SHP77 treated with DMSO at 0.1 percent for 48 hours (cell line): ENCODE measurements at regions not wholly inside any gene's neighbourhood (a gene's known extent, or its start where the extent isn't known, plus 50 kb on each side); places are given as distances from the start of the nearest gene placed in this dataset.

Experiments used
- DNase-seq: peaks from one replicate; lab custom pipeline; 2025; lab: John Stamatoyannopoulos, UW

DNA sequence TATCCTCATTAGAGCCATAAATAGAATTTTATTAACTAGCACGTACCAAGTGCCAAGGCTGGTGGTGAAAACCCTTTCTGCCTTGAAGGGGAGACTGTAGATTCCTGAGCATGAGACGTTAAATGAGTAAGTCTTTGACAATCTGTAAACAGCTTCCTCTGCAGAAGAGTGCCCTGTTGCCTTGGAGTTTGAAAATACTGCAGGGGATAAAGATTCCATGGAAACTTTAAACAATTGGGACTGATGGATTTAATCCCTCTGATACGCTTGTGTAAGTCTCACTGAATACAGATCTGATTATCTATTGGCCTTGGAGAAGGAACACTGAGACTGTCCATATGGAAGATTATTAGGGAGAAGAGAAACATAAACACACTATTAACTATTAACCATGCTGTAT, 1053.4 kb upstream of the RBFOX1 start:
- DNase-seq: no peak

DNA sequence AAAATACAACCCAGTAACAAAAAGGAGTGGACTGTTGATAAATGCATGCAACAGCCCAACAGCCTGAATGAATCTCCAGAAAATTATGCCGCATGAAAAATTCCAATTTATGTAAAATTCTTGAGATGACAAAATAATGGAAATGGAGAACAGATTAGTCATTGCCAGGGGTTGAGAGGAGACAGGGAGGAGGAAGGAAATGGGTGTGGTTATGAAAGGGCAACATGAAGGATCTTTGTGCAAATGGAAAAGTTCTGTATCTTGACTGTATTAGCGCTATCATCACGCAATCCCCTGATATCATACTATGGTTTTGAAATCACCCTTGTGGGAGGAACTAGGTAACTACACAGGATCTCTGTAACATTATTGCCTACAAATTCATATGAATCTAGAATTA, 1058.3 kb upstream of the RBFOX1 start:
- no peak for DNase-seq

DNA sequence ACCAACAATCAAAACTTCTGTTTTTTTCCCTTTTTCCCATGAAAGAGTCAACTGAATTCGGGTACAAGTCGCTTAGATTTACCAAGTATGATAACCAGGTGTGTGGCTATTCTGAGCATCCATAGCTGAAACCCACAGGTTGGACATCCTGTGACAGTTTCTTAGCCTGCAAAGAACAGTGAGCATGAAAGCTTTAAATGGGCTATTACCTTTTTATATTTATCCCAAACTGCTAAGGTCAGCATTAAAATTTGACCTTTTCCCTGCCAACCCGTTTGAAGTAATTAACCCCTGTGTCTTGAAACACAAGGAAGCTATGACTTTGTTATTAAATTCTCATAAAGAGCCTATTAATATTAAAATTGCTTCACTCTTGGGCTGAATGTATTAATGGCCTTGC, 1065.0 kb upstream of the RBFOX1 start:
- no peak for DNase-seq

DNA sequence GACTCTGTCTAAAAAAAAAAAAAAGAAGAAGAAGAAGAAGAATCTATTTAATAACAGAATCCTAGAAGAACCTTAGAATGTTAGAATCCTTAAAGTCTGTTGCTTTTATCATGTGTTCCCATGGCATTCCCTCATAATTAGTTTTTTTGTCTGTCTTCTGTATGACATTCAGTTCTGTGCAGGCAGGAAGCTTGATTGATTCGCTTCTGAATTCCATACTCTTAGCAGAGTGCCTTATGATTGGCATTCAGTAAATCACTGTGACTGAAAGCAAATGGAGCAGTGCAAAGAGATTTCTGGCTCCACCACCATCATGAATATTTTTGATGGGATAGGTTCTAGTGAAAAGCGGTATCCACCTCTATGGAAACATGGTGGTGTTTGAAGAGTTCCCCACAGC, 1065.9 kb upstream of the RBFOX1 start:
- DNase-seq: no peak

DNA sequence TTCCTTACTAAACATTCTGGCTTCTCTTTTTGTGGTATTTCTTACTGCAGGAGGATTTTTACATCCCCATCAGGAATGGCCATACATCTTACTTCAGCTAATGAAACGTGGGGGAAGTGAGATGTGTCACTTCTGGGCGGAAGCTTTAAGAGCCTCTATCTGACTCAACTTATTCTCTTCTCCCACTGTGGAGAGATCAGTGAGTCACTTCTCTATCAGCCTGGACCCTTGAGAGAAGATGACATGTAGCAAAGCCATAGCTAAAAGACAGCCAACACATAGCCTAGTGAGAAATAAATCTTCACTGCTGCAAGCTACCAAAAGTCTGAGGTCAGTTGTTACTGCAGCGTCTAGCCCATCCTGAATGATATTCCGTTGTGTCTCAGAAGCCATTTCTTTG, 1066.7 kb upstream of the RBFOX1 start:
- DNase-seq: no peak

DNA sequence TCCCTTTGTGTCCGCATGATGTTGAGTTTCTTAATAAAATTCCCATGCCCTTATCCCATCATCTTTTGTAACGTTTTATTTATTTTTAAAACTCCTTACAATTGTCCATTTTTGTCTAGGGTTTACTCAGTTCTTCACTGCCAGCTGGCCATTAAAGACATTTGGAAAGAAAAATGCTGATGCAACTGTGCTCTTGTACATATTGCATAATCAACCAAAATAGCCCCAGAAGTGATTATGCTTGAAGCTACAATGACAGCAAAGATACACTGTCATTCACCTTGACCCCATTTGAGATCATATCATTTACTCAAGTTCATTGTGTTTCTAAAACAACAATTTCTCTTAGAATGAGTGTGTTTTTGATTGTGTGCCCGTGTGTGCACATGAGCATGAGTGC, 1074.6 kb upstream of the RBFOX1 start:
- DNase-seq: no peak

DNA sequence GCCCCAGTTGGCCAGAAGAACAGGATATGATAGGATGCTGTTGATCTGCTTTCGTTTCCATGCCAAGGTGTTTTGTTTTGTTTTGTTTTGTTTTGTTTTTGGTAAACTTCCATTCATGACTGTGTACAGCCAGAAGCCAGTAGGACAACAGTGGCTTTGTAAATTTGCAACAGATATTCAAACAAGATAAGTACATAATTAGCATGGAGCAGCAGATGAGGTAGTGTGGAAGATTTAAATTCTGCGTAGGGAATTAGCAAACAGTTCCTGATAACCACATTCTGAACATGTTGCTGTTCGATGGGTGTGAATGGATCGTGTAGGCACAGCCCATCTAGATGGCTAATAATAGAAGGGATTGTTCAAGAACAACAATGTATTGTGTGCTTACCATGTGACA, 1080.1 kb upstream of the RBFOX1 start:
- DNase-seq: no peak

DNA sequence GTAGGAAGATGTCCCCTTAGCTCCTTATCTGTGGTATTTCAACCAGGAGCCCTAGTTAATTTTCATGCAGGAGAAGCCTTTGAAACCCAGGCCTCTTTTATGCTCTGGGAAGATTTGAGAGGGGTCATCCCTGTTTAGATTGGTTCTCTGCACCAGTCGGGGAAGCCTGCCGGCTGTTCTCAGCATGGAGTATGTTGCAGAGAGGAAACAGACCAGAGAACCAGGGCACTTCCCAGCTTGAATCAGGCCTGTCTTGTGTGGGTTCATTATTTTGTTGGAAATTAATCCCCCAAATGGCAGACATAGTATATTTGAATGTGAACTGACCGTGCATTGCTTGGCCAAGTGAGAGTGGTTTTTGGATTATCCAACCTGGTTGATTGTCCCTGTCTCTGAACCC, 1082.1 kb upstream of the RBFOX1 start:
- no peak for DNase-seq

DNA sequence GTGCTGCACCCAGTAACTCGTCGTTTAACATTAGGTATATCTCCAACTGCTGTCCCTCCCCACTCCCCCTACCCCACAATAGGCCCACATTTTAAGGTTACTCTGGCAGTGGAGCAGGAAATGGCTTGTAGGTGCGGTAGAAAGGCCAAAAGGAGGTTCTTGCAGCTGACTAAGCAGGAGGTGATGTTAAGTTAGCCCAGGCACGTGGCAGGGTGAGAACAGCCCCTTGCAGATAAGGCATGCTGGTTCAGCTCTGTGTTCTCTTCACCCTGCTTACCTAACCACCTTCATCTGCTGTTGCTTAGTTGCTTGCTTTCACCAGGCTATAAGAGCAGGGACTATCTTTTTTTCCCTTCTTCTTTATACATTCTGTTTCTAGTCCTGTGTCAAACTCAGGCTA, 1082.8 kb upstream of the RBFOX1 start:
- no peak for DNase-seq

DNA sequence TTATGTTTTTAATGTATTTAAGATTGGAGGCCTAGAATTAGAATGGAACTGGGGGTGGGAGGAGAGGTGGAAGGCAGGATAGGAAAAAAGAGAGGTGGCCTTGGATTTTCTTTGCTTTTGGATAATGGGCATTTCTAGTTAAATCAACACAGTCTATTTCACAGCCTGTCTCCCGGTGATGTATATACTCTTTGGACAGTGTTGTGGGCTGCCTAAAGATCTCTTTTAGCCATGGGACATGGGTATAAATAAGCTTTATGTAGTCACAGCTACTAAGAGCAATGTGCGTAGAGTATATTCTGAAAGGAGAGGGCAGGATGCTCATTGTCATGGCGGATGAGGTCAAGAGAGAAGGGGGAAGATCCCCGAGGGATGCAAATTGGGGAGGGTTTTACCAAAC, 1084.4 kb upstream of the RBFOX1 start:
- no peak for DNase-seq

DNA sequence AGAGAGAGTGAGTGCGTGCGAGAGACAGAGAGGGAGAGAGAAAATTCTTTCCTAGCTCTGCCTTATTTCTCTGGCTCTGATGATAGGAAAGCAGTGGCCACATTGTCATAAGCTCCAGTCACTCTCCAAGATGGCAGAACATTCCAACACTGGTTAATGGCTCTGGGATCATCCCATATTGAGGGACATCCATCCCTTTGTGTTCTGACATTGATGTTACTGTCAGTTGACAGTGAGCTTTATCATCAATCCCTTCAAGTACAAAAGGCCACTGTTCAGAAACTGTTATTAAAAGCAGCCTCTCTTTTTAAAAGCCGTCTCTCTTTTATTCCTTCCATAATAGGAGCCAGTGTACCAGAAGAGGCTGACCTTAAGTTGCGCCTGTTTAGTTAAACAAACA, 1084.9 kb upstream of the RBFOX1 start:
- DNase-seq: no peak

DNA sequence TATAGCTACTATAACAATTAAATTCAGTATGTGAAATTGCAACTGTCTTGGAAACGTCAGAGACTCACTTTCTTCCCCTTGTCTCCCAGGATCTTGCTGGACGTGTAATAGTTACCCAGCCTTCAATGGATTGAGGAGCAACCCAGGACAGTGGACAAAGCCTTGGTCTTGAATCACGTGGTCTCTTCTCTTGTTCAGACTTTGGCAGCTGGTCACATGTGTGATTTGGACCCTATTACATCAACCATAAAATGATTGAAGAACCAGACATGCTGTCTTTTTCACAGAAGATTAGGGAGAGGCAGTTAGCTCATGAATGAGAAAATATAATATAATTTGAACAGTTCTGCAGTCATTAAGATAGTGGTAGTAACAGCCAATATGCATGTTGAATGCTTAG, 1085.5 kb upstream of the RBFOX1 start:
- DNase-seq: no peak

DNA sequence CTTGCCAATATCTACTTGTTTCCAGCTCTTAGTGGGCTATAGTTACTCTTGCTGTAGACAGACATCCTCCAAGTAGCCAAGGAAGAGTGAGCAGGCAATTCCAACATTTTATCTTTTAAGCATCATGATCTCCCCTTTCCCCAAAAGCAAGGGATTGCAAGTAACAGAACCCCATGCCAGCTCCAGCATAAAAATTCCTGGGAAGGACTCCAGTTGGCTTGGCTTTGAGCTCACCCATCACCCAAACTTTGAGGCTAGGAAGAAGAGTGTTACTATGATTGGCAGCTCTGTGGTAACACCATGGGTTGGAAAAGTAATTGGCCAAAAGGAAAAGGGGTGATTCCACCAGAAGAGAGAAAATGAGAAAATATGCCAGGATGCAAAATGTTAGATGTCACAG, 1086.4 kb upstream of the RBFOX1 start:
- no peak for DNase-seq

DNA sequence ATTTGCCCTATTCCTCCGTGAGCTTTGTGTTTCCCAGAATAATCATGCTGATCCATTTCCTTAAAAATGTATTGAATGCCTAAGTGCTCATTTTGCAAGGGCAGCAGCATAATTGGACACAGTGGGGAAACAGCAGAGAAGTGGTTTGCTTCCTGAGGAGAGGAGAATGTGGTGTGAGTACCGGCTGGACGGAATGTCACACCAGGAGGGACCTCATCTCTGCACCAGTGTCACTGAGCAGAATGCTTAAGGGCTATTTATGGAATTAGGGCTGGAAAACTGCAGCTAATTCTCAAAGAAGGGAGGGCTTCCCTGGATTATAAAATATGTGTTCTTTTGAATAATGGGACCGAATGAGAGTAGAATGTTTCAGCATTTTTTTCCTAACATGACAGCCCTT, 1100.6 kb upstream of the RBFOX1 start:
- DNase-seq: no peak

DNA sequence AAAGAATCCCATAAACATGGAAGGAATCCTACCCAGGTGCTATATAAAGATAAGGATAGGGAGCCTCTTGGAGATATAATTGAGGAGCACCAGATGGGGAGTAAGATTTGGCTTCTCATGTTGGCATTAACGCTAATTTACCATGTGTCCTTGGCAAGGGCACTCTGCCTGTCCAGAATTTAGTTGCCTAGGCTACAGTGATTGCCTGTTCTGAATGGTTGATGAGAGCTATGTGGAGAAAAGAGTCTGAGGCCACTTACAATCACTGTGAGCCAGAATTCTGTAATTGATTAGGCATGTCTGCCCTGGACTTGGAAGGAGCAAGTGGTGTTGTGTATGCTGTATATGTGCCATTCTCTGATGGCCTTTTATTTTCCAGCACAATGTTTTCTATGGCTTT, 1101.2 kb upstream of the RBFOX1 start:
- no peak for DNase-seq

DNA sequence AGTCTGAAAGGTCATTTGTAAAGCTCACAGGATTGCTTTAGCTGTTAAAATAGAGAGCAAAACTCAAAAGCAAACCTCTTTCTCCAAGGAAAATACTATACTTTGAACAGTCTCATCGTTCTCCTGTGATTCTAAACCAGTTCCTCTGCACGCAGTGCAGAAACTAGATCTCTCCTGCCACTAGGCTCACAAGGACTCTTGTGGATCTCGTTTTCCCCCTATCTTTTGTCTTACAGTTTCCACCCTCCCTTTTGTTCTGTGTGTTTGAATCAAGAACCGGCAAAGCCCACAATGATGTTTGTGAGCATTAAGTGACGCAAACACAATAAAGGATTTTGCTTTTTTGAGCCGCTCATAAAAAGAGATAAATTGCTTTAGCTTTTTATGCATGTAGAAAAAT, 1103.5 kb upstream of the RBFOX1 start:
- no peak for DNase-seq

DNA sequence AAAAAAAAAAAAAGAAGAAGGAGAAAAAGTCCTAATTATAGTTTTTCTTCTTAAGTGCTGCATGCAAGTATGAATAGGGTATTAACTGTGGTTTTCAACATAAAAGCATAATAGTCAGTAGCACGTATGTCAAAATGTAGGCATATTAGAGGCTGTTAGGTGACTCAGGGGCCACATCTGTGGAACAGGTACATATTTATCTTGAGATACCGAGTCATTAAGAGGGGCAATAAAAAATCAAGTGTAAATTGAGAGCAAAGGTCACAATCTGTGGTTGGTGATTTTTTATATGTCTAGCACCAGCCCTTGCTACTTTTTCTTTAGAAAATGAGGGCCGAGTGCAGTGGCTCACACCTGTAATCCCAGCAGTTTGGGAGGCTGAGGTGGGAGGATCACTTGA, 1113.8 kb upstream of the RBFOX1 start:
- DNase-seq: no peak

DNA sequence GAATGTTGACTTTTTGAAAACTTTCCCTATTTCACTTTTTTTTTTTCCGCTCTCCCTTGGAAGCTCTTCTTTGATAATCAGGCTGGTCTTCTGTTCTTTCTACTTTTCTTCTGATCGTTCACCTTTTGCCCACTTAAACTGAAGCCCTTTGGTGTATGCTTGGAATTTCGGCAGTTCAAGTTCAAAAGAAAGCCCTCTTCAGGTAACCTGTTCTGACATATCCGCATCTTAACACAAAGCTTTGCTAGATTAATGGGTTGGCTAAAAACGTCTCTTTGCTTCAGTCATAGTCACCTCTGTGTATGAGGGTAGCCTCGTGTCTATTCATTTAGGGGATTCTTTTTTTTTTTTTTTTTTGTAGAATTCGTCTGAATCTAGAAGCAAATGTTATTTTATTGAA, 1115.8 kb upstream of the RBFOX1 start:
- DNase-seq: no peak

DNA sequence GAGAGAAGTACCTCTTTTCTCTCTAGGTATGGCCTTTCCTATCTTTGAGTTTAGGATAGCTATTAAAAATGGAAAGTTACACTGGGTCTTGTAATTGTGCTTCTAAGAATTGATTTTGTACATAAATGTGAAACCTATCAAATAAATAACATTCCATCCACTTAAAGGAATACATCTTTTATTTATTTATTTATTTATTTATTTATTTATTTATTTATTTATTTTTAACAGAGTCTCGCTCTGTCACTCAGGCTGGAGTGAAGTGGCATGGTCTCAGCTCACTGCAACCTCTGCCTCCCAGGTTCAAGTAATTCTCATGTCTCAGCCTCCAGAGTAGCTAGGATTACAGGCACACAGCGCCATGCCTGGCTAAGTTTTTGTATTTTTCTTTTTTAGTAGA, 1114.0 kb upstream of the EEF2KMT start:
- DNase-seq: no peak

DNA sequence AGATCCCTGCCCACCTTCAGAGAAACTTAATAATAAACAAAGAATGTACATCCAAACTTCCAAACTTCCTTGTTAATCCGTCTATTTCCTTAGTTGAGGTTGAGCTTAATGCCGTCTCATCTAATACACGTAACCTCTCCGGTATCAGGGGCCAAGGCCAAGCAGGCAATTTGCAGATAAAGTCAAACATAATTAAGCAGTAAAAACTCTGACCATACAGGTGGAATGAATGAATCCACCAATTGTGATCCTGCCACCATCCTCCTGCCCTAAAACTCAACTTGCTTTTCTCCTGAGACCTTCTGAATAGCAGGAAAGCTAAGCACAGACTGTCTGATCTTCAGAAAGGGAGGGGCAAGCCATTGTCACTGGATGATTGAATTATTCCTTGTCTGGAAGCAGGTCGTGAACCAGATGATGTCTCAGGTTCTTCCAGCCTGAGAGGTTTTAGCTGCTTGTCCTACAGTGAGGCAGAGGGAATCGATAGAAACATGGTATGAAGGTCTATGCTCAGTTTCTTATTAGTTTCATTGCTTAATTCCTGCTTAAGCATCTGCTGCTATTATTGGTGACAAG, 1111.8 kb upstream of the EEF2KMT start:
- DNase-seq: no peak

DNA sequence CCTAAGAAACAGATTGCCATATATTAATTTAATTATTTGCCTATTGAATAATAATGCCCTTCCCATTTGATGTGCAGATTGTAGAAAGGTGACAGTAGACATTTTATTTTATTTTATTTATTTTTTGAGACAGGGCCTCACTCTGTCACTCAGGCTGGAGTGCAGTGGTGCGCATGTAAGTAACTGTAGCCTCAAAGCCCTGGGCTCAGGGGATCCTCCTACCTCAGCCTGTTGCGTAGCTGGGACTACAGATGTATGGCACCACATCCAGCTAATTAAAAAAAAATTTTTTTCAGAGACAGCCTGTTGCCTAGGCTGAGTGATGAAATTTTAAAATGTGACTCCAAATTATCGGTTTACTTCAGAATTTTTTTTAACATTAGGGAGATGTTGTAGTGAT, 1110.0 kb upstream of the EEF2KMT start:
- DNase-seq: no peak

DNA sequence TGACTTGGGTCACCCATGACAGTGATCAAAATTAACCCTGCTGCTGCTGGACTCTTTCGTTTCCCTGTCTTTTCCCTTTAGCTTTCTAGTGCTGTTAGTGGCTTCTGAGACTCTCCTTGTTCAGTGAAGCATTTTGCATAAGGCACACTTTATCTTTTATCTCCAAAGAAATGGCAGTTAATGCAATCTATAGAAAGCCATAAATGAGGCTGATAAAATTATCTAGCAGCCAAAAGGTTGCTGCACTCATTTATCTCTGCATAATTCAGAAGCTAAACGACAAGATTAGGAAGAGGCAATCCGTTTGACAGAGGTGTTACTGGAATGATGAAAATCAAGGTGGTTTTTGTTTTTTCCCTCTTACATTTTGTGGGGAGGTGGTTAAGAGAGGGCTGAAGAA, 1109.5 kb upstream of the EEF2KMT start:
- no peak for DNase-seq

DNA sequence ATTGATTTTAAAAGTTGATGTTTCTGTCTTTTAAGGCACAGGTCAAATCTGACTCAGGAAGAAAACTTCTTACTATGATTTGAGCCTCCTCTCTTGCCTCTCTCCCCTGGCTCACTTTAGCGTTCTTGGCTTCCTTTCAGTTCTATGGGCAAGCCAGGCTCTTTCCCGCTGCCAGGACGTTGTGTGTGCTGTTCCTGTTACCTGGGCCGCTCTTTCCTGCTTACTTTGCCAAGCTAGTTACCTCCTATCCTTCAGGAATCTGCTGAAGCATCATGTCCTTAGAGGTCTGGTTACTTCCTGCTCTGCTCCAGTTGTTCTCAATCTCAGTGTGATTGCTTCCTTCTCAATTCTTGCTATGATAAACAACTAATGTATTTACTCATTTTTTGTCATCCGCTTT, 1108.5 kb upstream of the EEF2KMT start:
- no peak for DNase-seq

DNA sequence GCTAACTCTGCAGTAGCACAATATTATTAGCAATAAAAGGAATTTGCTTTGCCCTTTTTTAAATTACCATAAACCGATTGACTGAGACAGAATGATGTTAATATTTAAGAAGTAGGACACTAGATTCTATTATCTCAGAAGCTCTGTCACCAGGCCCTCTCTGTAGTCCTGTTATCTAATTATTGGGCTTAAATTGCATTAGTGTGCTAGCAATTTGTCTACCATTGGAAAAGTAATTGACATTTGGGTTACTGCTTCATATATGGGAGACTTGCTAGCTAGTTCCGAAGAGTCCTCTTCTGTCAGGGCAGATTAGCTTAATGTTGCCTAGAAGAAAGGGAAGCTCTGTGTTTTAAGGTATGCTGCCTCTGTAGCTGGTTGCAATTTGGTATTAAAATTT, 1107.3 kb upstream of the EEF2KMT start:
- DNase-seq: no peak

DNA sequence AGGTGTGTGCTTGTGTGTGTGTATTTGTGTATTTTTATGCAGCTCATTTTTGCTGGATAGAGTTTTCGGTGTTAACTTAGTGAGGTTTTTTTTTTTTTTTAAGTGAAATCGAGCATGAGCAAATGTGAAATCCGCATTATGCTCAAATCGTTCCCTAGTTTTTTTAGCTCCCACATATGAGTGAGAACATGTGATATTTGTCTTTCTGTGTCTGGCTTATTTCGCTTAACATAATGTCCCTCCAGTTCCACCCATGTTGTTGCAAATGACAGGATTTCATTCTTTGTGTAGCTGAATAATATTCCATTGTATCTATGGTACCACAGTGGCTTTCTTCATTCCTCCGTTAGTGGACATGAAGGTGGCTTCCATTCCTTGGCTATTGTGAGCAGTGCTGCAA, 1103.3 kb upstream of the EEF2KMT start:
- DNase-seq: no peak
